H7 (cell line): ENCODE measurements at regions not wholly inside any gene's neighbourhood (a gene's known extent, or its start where the extent isn't known, plus 50 kb on each side); places are given as distances from the start of the nearest gene placed in this dataset.
"Not testable (repeated sequence)": the region's sequence is repeated elsewhere in the genome, so short reads cannot be mapped to it uniquely, and the experiment has no call there.

ENCODE experiments used
- DNase-seq: peaks from one replicate; pipeline ENCODE4 v3.0.0; 2012
- H3K27me3 ChIP-seq: 2 replicates; pipeline ENCODE4 v1.6.0; 2011; ENCODE audit warnings: mild to moderate bottlenecking, low read length; ENCODE audit not compliant: control insufficient read depth, insufficient read depth
- H3K36me3 ChIP-seq: replicated peaks from 2 replicates; pipeline ENCODE4 v1.5.1; 2011; ENCODE audit warnings: low read length; ENCODE audit not compliant: control insufficient read depth, insufficient read depth
- H3K4me3 ChIP-seq: 2 replicates; pipeline ENCODE4 v1.5.1; 2011; ENCODE audit warnings: low read depth, mild to moderate bottlenecking, control low read depth, low read length, moderate library complexity; ENCODE audit not compliant: insufficient read depth

GRCh38 chr1:178043940-178044339, 50.0 kb upstream of the RASAL2 start:
- not testable (repeated sequence) for H3K36me3 ChIP-seq, H3K4me3 ChIP-seq, DNase-seq, H3K27me3 ChIP-seq
